NCI-H2029 treated with DMSO at 0.1 percent for 48 hours (cell line): ENCODE measurements at regions not wholly inside any gene's neighbourhood (a gene's known extent, or its start where the extent isn't known, plus 50 kb on each side); places are given as distances from the start of the nearest gene placed in this dataset.

Source experiments
- DNase-seq: peaks from one replicate; lab custom pipeline; 2025; lab: John Stamatoyannopoulos, UW

GRCh38 chr1:218679988-218680748 is 335.0 kb downstream of the TGFB2 start:
- no peak for DNase-seq

GRCh38 chr1:218683242-218683641 is 338.1 kb downstream of the TGFB2 start:
- no peak for DNase-seq

GRCh38 chr1:218686258-218686657 is 341.1 kb downstream of the TGFB2 start:
- no peak for DNase-seq

- no peak for DNase-seq
Observed at GRCh38 chr1:218686761-218687160, 341.6 kb downstream of the TGFB2 start.

- no peak for DNase-seq
Observed at GRCh38 chr1:218692808-218693207, 347.7 kb downstream of the TGFB2 start.

GRCh38 chr1:218693599-218693998 is 348.5 kb downstream of the TGFB2 start:
- no peak for DNase-seq

- DNase-seq: no peak
Observed at GRCh38 chr1:218694085-218694484, 348.9 kb downstream of the TGFB2 start.

- DNase-seq: no peak
Observed at GRCh38 chr1:218694636-218695035, 349.5 kb downstream of the TGFB2 start.

- DNase-seq: no peak
Observed at GRCh38 chr1:218695525-218695924, 350.4 kb downstream of the TGFB2 start.

- DNase-seq: no peak
Observed at GRCh38 chr1:218698141-218698540, 353.0 kb downstream of the TGFB2 start.

- DNase-seq: no peak
Observed at GRCh38 chr1:218699421-218699820, 354.3 kb downstream of the TGFB2 start.

- DNase-seq: no peak
Observed at GRCh38 chr1:218699865-218700264, 354.7 kb downstream of the TGFB2 start.

- DNase-seq: no peak
Observed at GRCh38 chr1:218700666-218701065, 355.5 kb downstream of the TGFB2 start.

- DNase-seq: no peak
Observed at GRCh38 chr1:218701131-218701530, 356.0 kb downstream of the TGFB2 start.

- DNase-seq: no peak
Observed at GRCh38 chr1:218702775-218703174, 357.6 kb downstream of the TGFB2 start.

GRCh38 chr1:218703836-218704235 is 358.7 kb downstream of the TGFB2 start:
- no peak for DNase-seq

GRCh38 chr1:218705391-218705790 is 360.3 kb downstream of the TGFB2 start:
- DNase-seq: no peak

GRCh38 chr1:218705911-218706893 is 361.1 kb downstream of the TGFB2 start:
- DNase-seq: no peak

GRCh38 chr1:218711001-218711400 is 365.9 kb downstream of the TGFB2 start:
- DNase-seq: no peak

- DNase-seq: no peak
Observed at GRCh38 chr1:218711884-218712674, 366.9 kb downstream of the TGFB2 start.

- DNase-seq: no peak
Observed at GRCh38 chr1:218712677-218713076, 367.5 kb downstream of the TGFB2 start.
